NB4 (cell line): ENCODE measurements at regions not wholly inside any gene's neighbourhood (a gene's known extent, or its start where the extent isn't known, plus 50 kb on each side); places are given as distances from the start of the nearest gene placed in this dataset.

Source experiments
- DNase-seq: peaks from one replicate; pipeline ENCODE4 v3.0.0; 2010; ENCODE audit warnings: low read depth
- H3K4me3 ChIP-seq: one replicate; pipeline ENCODE4 v1.5.1; 2011; ENCODE audit warnings: mild to moderate bottlenecking, low read depth, low read length, moderate library complexity
- CTCF ChIP-seq: IDR thresholded peaks from one replicate; pipeline ENCODE4 v1.5.1; 2012; ENCODE audit warnings: low read depth, low read length
- MYC ChIP-seq: IDR thresholded peaks from 2 replicates; pipeline ENCODE4 v1.6.1; 2011; ENCODE audit warnings: low read depth, low read length
- POLR2A ChIP-seq: IDR thresholded peaks from 2 replicates; pipeline ENCODE4 v1.6.1; 2011; ENCODE audit warnings: mild to moderate bottlenecking; ENCODE audit not compliant: insufficient read length; ENCODE audit errors: extremely low read depth
- TF ChIP-seq, protein P1 (sequence below): IDR thresholded peaks from 2 replicates; pipeline ENCODE4 v1.6.1; 2011; ENCODE audit warnings: low read depth, low read length

- H3K4me3 ChIP-seq: no peak overlapping the region
- no peak for DNase-seq
- TF ChIP-seq MYC: no peak
Observed at GRCh38 chr6:12476484-12476883, 186.3 kb downstream of the EDN1 start.

- DNase-seq: no peak
- no peak overlapping the region for H3K4me3 ChIP-seq
- TF ChIP-seq, protein P1, sequence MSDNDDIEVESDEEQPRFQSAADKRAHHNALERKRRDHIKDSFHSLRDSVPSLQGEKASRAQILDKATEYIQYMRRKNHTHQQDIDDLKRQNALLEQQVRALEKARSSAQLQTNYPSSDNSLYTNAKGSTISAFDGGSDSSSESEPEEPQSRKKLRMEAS: no peak
- TF ChIP-seq POLR2A (no peak), CTCF (no peak), MYC (no peak)
Observed at GRCh38 chr6:12477616-12478015, 187.5 kb downstream of the EDN1 start.

GRCh38 chr6:12478921-12479320 is 188.8 kb downstream of the EDN1 start:
- no peak overlapping the region for H3K4me3 ChIP-seq
- TF ChIP-seq CTCF: no peak
- TF ChIP-seq MYC: no peak
- TF ChIP-seq, protein P1: no peak
- TF ChIP-seq POLR2A: no peak
- DNase-seq: no peak

- TF ChIP-seq CTCF (no peak), MYC (no peak), POLR2A (no peak)
- TF ChIP-seq, protein P1: no peak
- H3K4me3 ChIP-seq: no peak overlapping the region
- no peak for DNase-seq
Observed at GRCh38 chr6:12479451-12479850, 189.3 kb downstream of the EDN1 start.

- TF ChIP-seq, protein P1: no peak
- TF ChIP-seq CTCF (no peak), MYC (no peak), POLR2A (no peak)
- no peak for DNase-seq
- no peak overlapping the region for H3K4me3 ChIP-seq
Observed at GRCh38 chr6:12479881-12480280, 189.7 kb downstream of the EDN1 start.

- no peak overlapping the region for H3K4me3 ChIP-seq
- TF ChIP-seq POLR2A: no peak
- TF ChIP-seq CTCF: no peak
- TF ChIP-seq MYC: no peak
- TF ChIP-seq, protein P1: no peak
- DNase-seq: no peak
Observed at GRCh38 chr6:12480379-12480778, 190.2 kb downstream of the EDN1 start.
